GM19193 (cell line): ENCODE measurements at regions not wholly inside any gene's neighbourhood (a gene's known extent, or its start where the extent isn't known, plus 50 kb on each side); places are given as distances from the start of the nearest gene placed in this dataset.

Source experiments
- POLR2A ChIP-seq: IDR thresholded peaks from 4 replicates; pipeline ENCODE4 v1.6.1; 2011; ENCODE audit not compliant: insufficient read depth, insufficient read length; ENCODE audit errors: extremely low read depth

- no peak for TF ChIP-seq POLR2A
Observed at GRCh38 chr7:142592231-142592630, 157.0 kb upstream of the PRSS1 start.

GRCh38 chr7:142590830-142591457, 158.3 kb upstream of the PRSS1 start:
- no peak for TF ChIP-seq POLR2A

GRCh38 chr7:142590077-142590476, 159.2 kb upstream of the PRSS1 start:
- TF ChIP-seq POLR2A, result no peak

GRCh38 chr7:142587578-142588191, 161.6 kb upstream of the PRSS1 start:
- no peak for TF ChIP-seq POLR2A

- TF ChIP-seq POLR2A, result no peak
Observed at GRCh38 chr7:142586611-142587010, 162.7 kb upstream of the PRSS1 start.

- no peak for TF ChIP-seq POLR2A
Observed at GRCh38 chr7:142585425-142585824, 163.8 kb upstream of the PRSS1 start.

GRCh38 chr7:142584765-142585164, 164.5 kb upstream of the PRSS1 start:
- TF ChIP-seq POLR2A, result no peak

GRCh38 chr7:142583446-142583845, 165.8 kb upstream of the PRSS1 start:
- no peak for TF ChIP-seq POLR2A

- TF ChIP-seq POLR2A, result no peak
Observed at GRCh38 chr7:142582351-142582750, 166.9 kb upstream of the PRSS1 start.

- TF ChIP-seq POLR2A, result no peak
Observed at GRCh38 chr7:142581341-142581740, 167.9 kb upstream of the PRSS1 start.

GRCh38 chr7:142579946-142580345, 169.3 kb upstream of the PRSS1 start:
- no peak for TF ChIP-seq POLR2A

- TF ChIP-seq POLR2A, result no peak
Observed at GRCh38 chr7:142571581-142571980, 177.7 kb upstream of the PRSS1 start.

GRCh38 chr7:142569851-142570250, 179.4 kb upstream of the PRSS1 start:
- TF ChIP-seq POLR2A, result no peak

GRCh38 chr7:142568435-142569097, 180.7 kb upstream of the PRSS1 start:
- TF ChIP-seq POLR2A, result no peak

GRCh38 chr7:142567201-142568075, 181.8 kb upstream of the PRSS1 start:
- no peak for TF ChIP-seq POLR2A
